GM12874 (cell line): ENCODE measurements at regions not wholly inside any gene's neighbourhood (a gene's known extent, or its start where the extent isn't known, plus 50 kb on each side); places are given as distances from the start of the nearest gene placed in this dataset.

ENCODE experiments used
- TF ChIP-seq, protein P1 (sequence below): IDR thresholded peaks from 2 replicates; pipeline ENCODE4 v1.5.1; 2011; ENCODE audit warnings: low read depth, mild to moderate bottlenecking, control low read depth, low read length, moderate library complexity; ENCODE audit not compliant: insufficient read depth

DNA sequence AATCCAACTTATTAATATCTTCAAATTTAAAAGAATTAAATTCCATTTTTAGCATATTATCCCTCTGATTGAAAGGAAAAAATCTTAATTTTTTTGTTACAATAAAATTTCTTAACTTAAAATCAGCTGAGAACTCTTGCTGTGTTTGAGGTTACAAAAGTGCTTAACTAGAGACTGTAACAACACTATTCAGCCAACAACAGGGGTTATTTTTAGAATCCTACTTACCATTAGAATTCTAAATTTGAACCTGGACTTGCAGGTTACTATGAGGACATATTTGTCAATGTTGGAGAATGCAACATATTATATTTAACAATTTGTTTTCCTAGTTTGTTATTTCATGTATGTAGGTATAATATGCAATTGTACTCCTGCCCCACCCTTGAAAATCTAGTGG is 238.1 kb upstream of the CXXC4 start:
- TF ChIP-seq, protein P1, sequence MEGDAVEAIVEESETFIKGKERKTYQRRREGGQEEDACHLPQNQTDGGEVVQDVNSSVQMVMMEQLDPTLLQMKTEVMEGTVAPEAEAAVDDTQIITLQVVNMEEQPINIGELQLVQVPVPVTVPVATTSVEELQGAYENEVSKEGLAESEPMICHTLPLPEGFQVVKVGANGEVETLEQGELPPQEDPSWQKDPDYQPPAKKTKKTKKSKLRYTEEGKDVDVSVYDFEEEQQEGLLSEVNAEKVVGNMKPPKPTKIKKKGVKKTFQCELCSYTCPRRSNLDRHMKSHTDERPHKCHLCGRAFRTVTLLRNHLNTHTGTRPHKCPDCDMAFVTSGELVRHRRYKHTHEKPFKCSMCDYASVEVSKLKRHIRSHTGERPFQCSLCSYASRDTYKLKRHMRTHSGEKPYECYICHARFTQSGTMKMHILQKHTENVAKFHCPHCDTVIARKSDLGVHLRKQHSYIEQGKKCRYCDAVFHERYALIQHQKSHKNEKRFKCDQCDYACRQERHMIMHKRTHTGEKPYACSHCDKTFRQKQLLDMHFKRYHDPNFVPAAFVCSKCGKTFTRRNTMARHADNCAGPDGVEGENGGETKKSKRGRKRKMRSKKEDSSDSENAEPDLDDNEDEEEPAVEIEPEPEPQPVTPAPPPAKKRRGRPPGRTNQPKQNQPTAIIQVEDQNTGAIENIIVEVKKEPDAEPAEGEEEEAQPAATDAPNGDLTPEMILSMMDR = no peak

DNA sequence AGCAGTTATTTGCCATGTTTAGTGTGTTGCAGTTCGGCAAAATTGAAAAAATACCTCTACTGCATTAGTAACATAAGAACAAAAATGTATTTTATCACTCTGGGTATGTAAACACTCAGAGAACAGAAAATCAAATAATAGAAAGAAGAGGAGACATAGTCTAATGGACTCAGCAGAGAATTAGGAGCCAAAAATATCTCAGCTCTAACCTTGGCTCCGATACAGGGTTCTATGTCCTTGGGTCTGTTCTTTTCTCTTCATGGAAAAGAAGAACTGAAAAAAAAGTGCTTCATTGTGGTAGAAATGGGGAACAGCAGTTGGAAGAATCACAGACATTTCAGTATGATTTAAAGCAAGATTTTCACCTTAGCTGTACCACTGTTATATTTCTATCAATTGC is 240.5 kb upstream of the CXXC4 start:
- TF ChIP-seq, protein P1 = no peak

DNA sequence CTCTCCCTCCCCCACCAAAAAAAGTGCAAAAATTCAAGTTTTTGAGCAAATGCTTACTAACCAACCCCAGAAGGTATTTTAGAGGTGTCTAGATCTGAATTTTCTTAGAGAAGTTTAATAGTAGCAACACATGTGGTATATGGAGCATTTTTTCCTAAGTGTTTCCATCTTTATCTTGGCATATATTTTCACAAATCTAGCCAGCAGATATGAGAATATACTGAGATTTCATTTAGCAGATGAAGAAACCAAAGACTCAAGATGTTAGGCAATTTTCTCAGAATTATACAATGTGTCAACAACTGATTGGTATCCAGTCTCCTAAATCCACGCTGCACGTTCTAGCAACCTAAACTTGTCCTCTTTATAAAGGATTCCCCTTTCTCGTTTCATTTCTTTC is 245.5 kb upstream of the CXXC4 start:
- TF ChIP-seq, protein P1 = no peak

DNA sequence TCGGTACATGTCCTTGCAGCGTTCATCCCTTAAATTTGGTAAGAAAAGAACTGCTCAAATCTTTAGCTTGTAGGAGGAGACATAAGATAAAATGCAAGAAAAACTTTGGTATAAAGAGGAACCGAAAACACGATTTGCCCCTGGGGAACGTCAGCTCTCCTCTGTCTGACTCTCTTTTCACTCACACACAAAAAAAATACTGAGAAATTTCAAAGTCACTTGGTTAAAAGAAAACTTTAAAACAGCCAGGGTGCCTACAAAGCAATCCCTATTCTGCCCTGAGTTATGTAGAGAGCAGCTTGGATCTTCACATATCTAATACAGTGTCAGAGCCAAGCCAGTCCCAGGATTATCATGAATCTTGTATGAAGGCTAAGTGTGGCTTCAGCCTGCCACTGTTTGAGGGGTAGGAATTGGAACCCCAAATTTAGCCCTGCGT is 248.5 kb upstream of the CXXC4 start:
- TF ChIP-seq, protein P1 = no peak

DNA sequence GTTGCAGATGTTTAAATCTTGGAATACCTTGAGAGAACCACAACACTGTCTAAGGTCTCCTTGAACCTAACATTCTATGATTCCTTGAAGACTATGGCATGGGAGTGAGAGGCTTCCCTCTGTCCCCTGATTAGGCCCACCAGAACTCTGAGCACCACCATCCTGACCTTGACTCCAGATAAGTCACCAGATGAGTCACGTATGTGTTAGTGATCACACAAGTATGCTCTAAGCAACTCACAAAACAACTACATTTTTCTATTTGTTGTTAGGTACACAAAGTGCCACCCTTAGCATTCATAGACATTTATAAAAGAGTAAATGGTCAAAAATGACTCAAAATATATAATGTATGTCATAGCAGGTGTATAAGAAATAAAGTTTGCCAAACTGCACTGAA is 252.9 kb upstream of the CXXC4 start:
- TF ChIP-seq, protein P1 = no peak

DNA sequence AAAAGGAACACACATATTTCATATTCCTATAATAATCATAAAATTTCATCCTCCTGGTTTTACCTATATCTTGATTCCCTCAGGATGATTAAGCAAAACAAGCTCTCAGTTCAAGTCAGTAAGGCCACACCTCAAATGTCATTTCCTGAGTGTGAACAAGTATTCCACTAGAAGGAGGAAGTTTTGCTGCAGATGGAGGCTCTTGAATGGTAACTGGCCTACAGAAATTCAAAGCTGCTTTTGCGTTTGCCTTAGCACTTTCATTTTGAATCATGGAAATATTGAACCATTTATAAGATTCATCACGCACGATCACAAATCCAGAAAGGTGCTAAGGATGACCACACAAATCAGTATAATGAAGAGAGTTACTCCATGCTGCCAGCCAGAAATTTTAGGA is 254.4 kb upstream of the CXXC4 start:
- TF ChIP-seq, protein P1 = no peak

DNA sequence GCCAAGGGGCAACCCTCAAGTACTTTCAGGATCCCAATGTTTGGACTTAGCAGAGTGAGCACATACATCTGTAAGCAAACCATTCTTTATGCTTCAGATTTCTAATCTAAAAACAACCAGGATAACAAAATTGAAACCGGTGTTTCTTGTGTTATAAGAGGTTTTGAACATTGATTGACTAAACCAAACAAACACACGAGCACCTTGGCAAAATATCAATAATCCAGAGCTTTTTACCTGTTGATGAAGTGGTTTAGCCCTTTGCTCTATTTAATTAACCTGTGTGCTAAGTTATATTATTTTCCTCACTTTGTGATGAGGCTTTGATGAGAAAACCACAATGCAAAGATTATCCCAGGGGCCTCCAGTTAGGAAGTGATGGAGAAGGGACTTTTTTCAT is 255.3 kb upstream of the CXXC4 start:
- TF ChIP-seq, protein P1 = no peak

DNA sequence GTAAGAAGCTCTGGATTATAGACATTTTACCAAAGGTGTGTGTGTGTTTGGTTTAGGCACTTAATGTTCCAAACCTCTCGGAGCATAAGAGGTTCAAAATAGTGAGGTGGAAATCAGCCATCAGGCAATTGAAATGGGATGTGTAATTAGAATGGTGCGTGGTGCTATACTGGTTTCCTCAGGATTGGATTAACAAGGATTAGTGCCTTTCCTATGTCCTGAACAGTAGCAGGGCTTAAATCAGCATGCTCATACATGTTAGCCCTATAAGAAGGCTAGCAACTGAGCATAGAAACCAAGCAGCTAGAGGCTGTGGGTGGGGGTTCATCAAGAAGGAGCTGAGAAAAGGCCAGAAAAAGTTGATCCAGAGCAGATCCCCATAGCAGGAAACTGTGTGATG is 256.8 kb upstream of the CXXC4 start:
- TF ChIP-seq, protein P1 = no peak
